ENCODE measurements at regions not wholly inside any gene's neighbourhood (a gene's known extent, or its start where the extent isn't known, plus 50 kb on each side); places are given as distances from the start of the nearest gene placed in this dataset.
"Not testable (repeated sequence)": the region's sequence is repeated elsewhere in the genome, so short reads cannot be mapped to it uniquely, and the experiment has no call there.

- H3K4me3 ChIP-seq (ENCODE audit: insufficient read length, low read depth) = no peak overlapping the region
- H3K27me3 ChIP-seq (ENCODE audit: insufficient read depth, insufficient read length) = no peaks in the 10 kb centered on the region
- TF ChIP-seq YY1 (IDR thresholded peaks at IDR 0.05; ENCODE audit: insufficient read depth, insufficient read length) (no peak), SUZ12 (IDR thresholded peaks at IDR 0.05; ENCODE audit: extremely low read depth, insufficient read depth, insufficient read length) (no peak), ZNF274 (IDR thresholded peaks at IDR 0.05; ENCODE audit: low read depth, low read length) (no peak)
- no peak for DNase-seq (ENCODE audit: low read depth, low spot score)
- H3K36me3 ChIP-seq (ENCODE audit: insufficient read depth, insufficient read length, low read length) = no peaks in the 10 kb centered on the region
- H3K9ac ChIP-seq (ENCODE audit: insufficient read length, low read depth) = no peak overlapping the region
- H3K4me1 ChIP-seq (ENCODE audit: insufficient read depth, insufficient read length) = no peaks in the 10 kb centered on the region
- no peaks in the 10 kb centered on the region; the same call in 1 of the 2 replicates for H3K9me3 ChIP-seq (ENCODE audit: insufficient read depth, low read length)
Observed at GRCh38 chr13:58953638-58954037, 1210.1 kb downstream of the DIAPH3 start.

- H3K36me3 ChIP-seq (ENCODE audit: insufficient read depth, insufficient read length, low read length) = no peaks in the 10 kb centered on the region
- H3K4me3 ChIP-seq (ENCODE audit: insufficient read length, low read depth) = no peak overlapping the region
- H3K9ac ChIP-seq (ENCODE audit: insufficient read length, low read depth) = no peak overlapping the region
- H3K9me3 ChIP-seq (ENCODE audit: insufficient read depth, low read length) = no peaks in the 10 kb centered on the region
- no peaks in the 10 kb centered on the region for H3K27me3 ChIP-seq (ENCODE audit: insufficient read depth, insufficient read length)
- no peak for TF ChIP-seq ZNF274 (IDR thresholded peaks at IDR 0.05; ENCODE audit: low read depth, low read length)
- no peak for TF ChIP-seq SUZ12 (IDR thresholded peaks at IDR 0.05; ENCODE audit: extremely low read depth, insufficient read depth, insufficient read length)
- TF ChIP-seq YY1 (IDR thresholded peaks at IDR 0.05; ENCODE audit: insufficient read depth, insufficient read length) = no peak
- no peaks in the 10 kb centered on the region for H3K4me1 ChIP-seq (ENCODE audit: insufficient read depth, insufficient read length)
- DNase-seq (ENCODE audit: low read depth, low spot score) = no peak
Observed at GRCh38 chr13:58955546-58956385, 1208.0 kb downstream of the DIAPH3 start.

- not testable (repeated sequence) for DNase-seq (ENCODE audit: low read depth, low spot score); H3K27me3 ChIP-seq (ENCODE audit: insufficient read depth, insufficient read length); H3K9me3 ChIP-seq (ENCODE audit: insufficient read depth, low read length); H3K9ac ChIP-seq (ENCODE audit: insufficient read length, low read depth); H3K4me1 ChIP-seq (ENCODE audit: insufficient read depth, insufficient read length); H3K36me3 ChIP-seq (ENCODE audit: insufficient read depth, insufficient read length, low read length); H3K4me3 ChIP-seq (ENCODE audit: insufficient read length, low read depth)
Observed at GRCh38 chr13:58958097-58958496, 1205.6 kb downstream of the DIAPH3 start.

GRCh38 chr13:58960888-58961287, 1202.8 kb downstream of the DIAPH3 start:
- H3K9me3 ChIP-seq (ENCODE audit: insufficient read depth, low read length) = no peaks in the 10 kb centered on the region
- no peak overlapping the region for H3K9ac ChIP-seq (ENCODE audit: insufficient read length, low read depth)
- DNase-seq (ENCODE audit: low read depth, low spot score) = no peak
- H3K36me3 ChIP-seq (ENCODE audit: insufficient read depth, insufficient read length, low read length) = no peaks in the 10 kb centered on the region
- H3K27me3 ChIP-seq (ENCODE audit: insufficient read depth, insufficient read length) = no peaks in the 10 kb centered on the region
- no peak overlapping the region for H3K4me3 ChIP-seq (ENCODE audit: insufficient read length, low read depth)
- H3K4me1 ChIP-seq (ENCODE audit: insufficient read depth, insufficient read length) = no peaks in the 10 kb centered on the region
- TF ChIP-seq SUZ12 (IDR thresholded peaks at IDR 0.05; ENCODE audit: extremely low read depth, insufficient read depth, insufficient read length) (no peak), ZNF274 (IDR thresholded peaks at IDR 0.05; ENCODE audit: low read depth, low read length) (no peak), YY1 (IDR thresholded peaks at IDR 0.05; ENCODE audit: insufficient read depth, insufficient read length) (no peak)

GRCh38 chr13:58963321-58963720, 1200.4 kb downstream of the DIAPH3 start:
- Histone ChIP-seq H3K4me3 (ENCODE audit: insufficient read length, low read depth) (no peak overlapping the region), H3K9me3 (ENCODE audit: insufficient read depth, low read length) (no peaks in the 10 kb centered on the region), H3K9ac (ENCODE audit: insufficient read length, low read depth) (no peak overlapping the region), H3K4me1 (ENCODE audit: insufficient read depth, insufficient read length) (no peaks in the 10 kb centered on the region), H3K27me3 (ENCODE audit: insufficient read depth, insufficient read length) (no peaks in the 10 kb centered on the region), H3K36me3 (ENCODE audit: insufficient read depth, insufficient read length, low read length) (no peaks in the 10 kb centered on the region)
- no peak for DNase-seq (ENCODE audit: low read depth, low spot score)
- TF ChIP-seq YY1 (IDR thresholded peaks at IDR 0.05; ENCODE audit: insufficient read depth, insufficient read length) = no peak
- no peak for TF ChIP-seq SUZ12 (IDR thresholded peaks at IDR 0.05; ENCODE audit: extremely low read depth, insufficient read depth, insufficient read length)

- TF ChIP-seq ZNF274 (IDR thresholded peaks at IDR 0.05; ENCODE audit: low read depth, low read length) (no peak), SUZ12 (IDR thresholded peaks at IDR 0.05; ENCODE audit: extremely low read depth, insufficient read depth, insufficient read length) (no peak), YY1 (IDR thresholded peaks at IDR 0.05; ENCODE audit: insufficient read depth, insufficient read length) (no peak)
- no peak for DNase-seq (ENCODE audit: low read depth, low spot score)
- no peaks in the 10 kb centered on the region for H3K36me3 ChIP-seq (ENCODE audit: insufficient read depth, insufficient read length, low read length)
- H3K4me1 ChIP-seq (ENCODE audit: insufficient read depth, insufficient read length) = no peaks in the 10 kb centered on the region
- no peaks in the 10 kb centered on the region for H3K27me3 ChIP-seq (ENCODE audit: insufficient read depth, insufficient read length)
- no peak overlapping the region for H3K9ac ChIP-seq (ENCODE audit: insufficient read length, low read depth)
- 0 out of 2 replicates have a peak, but pooled peaks cover 1% of the 10 kb centered on the region for H3K9me3 ChIP-seq (ENCODE audit: insufficient read depth, low read length)
- H3K4me3 ChIP-seq (ENCODE audit: insufficient read length, low read depth) = no peak overlapping the region
Observed at GRCh38 chr13:58964048-58964447, 1199.7 kb downstream of the DIAPH3 start.

GRCh38 chr13:58977085-58977484, 1186.6 kb downstream of the DIAPH3 start:
- H3K36me3 ChIP-seq (ENCODE audit: insufficient read depth, insufficient read length, low read length) = no peaks in the 10 kb centered on the region
- H3K4me3 ChIP-seq (ENCODE audit: insufficient read length, low read depth) = no peak overlapping the region
- no peak overlapping the region for H3K9ac ChIP-seq (ENCODE audit: insufficient read length, low read depth)
- DNase-seq (ENCODE audit: low read depth, low spot score) = no peak
- H3K9me3 ChIP-seq (ENCODE audit: insufficient read depth, low read length) = no peaks in the 10 kb centered on the region
- no peak for TF ChIP-seq ZNF274 (IDR thresholded peaks at IDR 0.05; ENCODE audit: low read depth, low read length)
- no peak for TF ChIP-seq YY1 (IDR thresholded peaks at IDR 0.05; ENCODE audit: insufficient read depth, insufficient read length)
- TF ChIP-seq SUZ12 (IDR thresholded peaks at IDR 0.05; ENCODE audit: extremely low read depth, insufficient read depth, insufficient read length) = no peak
- H3K27me3 ChIP-seq (ENCODE audit: insufficient read depth, insufficient read length) = no peaks in the 10 kb centered on the region
- H3K4me1 ChIP-seq (ENCODE audit: insufficient read depth, insufficient read length) = no peaks in the 10 kb centered on the region

All from NT2/D1 (cell line).